Breast epithelium (tissue), 4 donors: ENCODE measurements at regions not wholly inside any gene's neighbourhood (a gene's known extent, or its start where the extent isn't known, plus 50 kb on each side); places are given as distances from the start of the nearest gene placed in this dataset.

Experiments used
- DNase-seq, 2 donors: peaks; one replicate each; pipeline ENCODE4 v3.0.0-alpha.2; 2019; ENCODE audit warnings: low spot score in 2 of 2
- H3K27ac ChIP-seq, 2 donors: fragments of 200-600 bp; sonication (generic) in 1 of 2; one replicate each; pipeline ENCODE4 v1.5.1; 2016 to 2019; ENCODE audit warnings: mild to moderate bottlenecking in 1 of 2
- H3K27me3 ChIP-seq, 2 donors: fragments of 200-600 bp; sonication (generic) in 1 of 2; one replicate each; pipeline versions ENCODE4 v1.5.1 to v1.6.0; 2017 to 2019; ENCODE audit warnings: control low read depth in 1 of 2, mild to moderate bottlenecking in 1 of 2
- H3K36me3 ChIP-seq: fragments of 200-600 bp; one replicate; pipeline ENCODE4 v1.5.1; 2019
- H3K4me1 ChIP-seq, 2 donors: fragments of 200-600 bp; sonication (generic); one replicate each; pipeline ENCODE4 v1.5.1; 2016 to 2019; ENCODE audit warnings: control low read depth in 1 of 2
- H3K4me3 ChIP-seq, 3 donors: fragments of 200-600 bp; sonication (generic); 1 replicate in 2 of 3; 2 replicates in 1 of 3; pipeline ENCODE4 v1.5.1; 2016 to 2019; ENCODE audit warnings: mild to moderate bottlenecking in 3 of 3, moderate library complexity in 2 of 3
- H3K9me3 ChIP-seq, 2 donors: fragments of 200-600 bp; sonication (generic) in 1 of 2; one replicate each; pipeline ENCODE4 v1.5.1; 2016 to 2019; ENCODE audit warnings: control low read depth in 1 of 2
- CTCF ChIP-seq, 3 donors: fragments of 450-650 bp; IDR thresholded peaks; one replicate each; pipeline ENCODE4 v1.5.1; 2016 to 2017; ENCODE audit warnings: antibody characterized with exemption in 3 of 3, mild to moderate bottlenecking in 3 of 3, moderate library complexity in 3 of 3
- POLR2A ChIP-seq: fragments of 450-650 bp; IDR thresholded peaks from one replicate; pipeline ENCODE4 v1.6.1; 2016; ENCODE audit warnings: antibody characterized with exemption, mild to moderate bottlenecking, moderate library complexity
- POLR2AphosphoS5 ChIP-seq, 3 donors: sonication (generic); formaldehyde crosslinking; IDR thresholded peaks; one replicate each; pipeline ENCODE4 v1.6.1; 2017; ENCODE audit warnings: antibody characterized with exemption in 3 of 3
- intact Hi-C: fragments of 100-400 bp; cut with DNase I; formaldehyde crosslinking; loops from one replicate; pipeline ENCODE4 v1.15.1; 2023; ENCODE audit warnings: low total_unique reads

DNA sequence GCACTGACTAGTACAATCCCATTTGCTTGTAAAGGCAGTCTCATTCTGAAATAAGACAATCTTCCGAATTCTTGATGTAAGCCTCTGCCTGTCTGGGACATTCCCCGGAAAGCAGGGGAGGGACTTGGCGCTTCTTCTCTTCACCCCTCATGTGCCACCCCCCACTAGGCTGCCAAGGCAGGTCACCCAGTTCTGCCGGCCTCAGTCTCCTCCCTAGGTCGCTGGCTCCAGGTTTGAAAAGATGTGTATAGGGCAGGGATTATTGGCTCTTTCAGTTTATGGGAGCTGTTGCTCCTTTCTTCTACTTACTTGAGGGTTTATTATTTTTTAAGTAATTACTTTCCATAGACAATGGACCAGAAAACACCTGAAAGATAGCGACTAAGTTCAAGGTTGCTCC lies 158.1 kb upstream of the RPS6KA2 start:
- intact Hi-C loops = no loop called here
- TF ChIP-seq POLR2A (no peak), CTCF (IDR thresholded peaks at IDR 0.05) (no peak), POLR2AphosphoS5 (IDR thresholded peaks at IDR 0.05) (no peak)
- H3K4me1 ChIP-seq = no peaks in the 10 kb centered on the region
- H3K36me3 ChIP-seq = no peaks in the 10 kb centered on the region
- no peak overlapping the region for H3K27ac ChIP-seq
- H3K27me3 ChIP-seq = no peaks in the 10 kb centered on the region
- no peak for DNase-seq
- no peak overlapping the region for H3K4me3 ChIP-seq
- no peaks in the 10 kb centered on the region for H3K9me3 ChIP-seq

GRCh38 chr6:166784691-166785090 lies 157.6 kb upstream of the RPS6KA2 start:
- no peak overlapping the region for H3K4me3 ChIP-seq
- intact Hi-C loops = no loop called here

GRCh38 chr6:166782520-166782919 lies 155.5 kb upstream of the RPS6KA2 start:
- Histone ChIP-seq H3K4me1 (no peaks in the 10 kb centered on the region), H3K4me3 (no peak overlapping the region), H3K36me3 (no peaks in the 10 kb centered on the region), H3K27ac (no peak overlapping the region), H3K27me3 (no peaks in the 10 kb centered on the region), H3K9me3 (no peaks in the 10 kb centered on the region)
- intact Hi-C loops = no loop called here
- DNase-seq = no peak
- TF ChIP-seq CTCF (IDR thresholded peaks at IDR 0.05) = no peak
- no peak for TF ChIP-seq POLR2AphosphoS5 (IDR thresholded peaks at IDR 0.05)

More at GRCh38 chr6:166784691-166785090, 157.6 kb upstream of the RPS6KA2 start:
- H3K9me3 ChIP-seq = no peaks in the 10 kb centered on the region
- TF ChIP-seq CTCF (IDR thresholded peaks at IDR 0.05) = no peak
- TF ChIP-seq POLR2A = no peak
- no peak for TF ChIP-seq POLR2AphosphoS5 (IDR thresholded peaks at IDR 0.05)
- no peak for DNase-seq
- no peaks in the 10 kb centered on the region for H3K4me1 ChIP-seq
- H3K27me3 ChIP-seq = no peaks in the 10 kb centered on the region
- no peak overlapping the region for H3K27ac ChIP-seq
- H3K36me3 ChIP-seq = no peaks in the 10 kb centered on the region

GRCh38 chr6:166781331-166781730 lies 154.3 kb upstream of the RPS6KA2 start:
- no peaks in the 10 kb centered on the region for H3K9me3 ChIP-seq
- intact Hi-C loops = no loop called here
- no peak for DNase-seq
- no peak for TF ChIP-seq POLR2A
- TF ChIP-seq POLR2AphosphoS5 (IDR thresholded peaks at IDR 0.05) = no peak
- TF ChIP-seq CTCF (IDR thresholded peaks at IDR 0.05) = no peak
- no peaks in the 10 kb centered on the region for H3K36me3 ChIP-seq
- H3K27me3 ChIP-seq = no peaks in the 10 kb centered on the region
- H3K4me1 ChIP-seq = no peaks in the 10 kb centered on the region
- H3K27ac ChIP-seq = no peak overlapping the region
- no peak overlapping the region for H3K4me3 ChIP-seq

DNA sequence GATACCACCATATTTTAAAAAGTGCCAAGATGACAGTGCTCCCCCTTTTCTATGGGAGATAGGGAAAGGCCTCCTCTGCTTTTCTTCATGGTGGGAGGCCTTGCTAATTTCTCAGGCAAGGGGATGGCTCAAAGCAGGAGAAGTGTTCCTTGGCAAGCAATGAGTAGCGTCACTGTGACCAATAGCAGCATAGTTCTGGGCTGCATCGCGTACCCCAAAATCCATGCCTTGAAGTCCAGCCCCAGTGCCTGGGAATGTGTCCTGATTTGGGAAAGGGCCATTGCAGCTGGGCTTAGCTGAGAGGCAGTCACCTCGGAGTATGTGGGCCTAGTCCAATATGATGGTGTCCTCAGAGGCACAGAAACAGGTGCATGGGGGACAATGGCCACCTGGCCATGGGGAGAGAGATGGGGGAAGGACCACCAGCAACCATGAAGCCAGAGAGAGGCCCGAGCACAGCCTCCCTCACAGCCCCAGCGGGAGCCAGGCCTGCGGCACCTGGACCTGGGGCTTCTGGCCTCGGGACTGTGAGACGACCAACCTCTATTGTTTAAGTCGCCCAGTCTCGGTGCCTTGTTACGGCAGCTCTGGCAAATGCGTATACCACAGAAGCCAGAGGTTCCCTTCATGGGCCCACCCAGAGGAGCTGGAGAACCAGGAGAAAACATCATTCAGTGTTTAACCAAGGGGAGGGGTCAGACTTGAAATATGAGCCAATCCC lies 153.1 kb upstream of the RPS6KA2 start:
- Histone ChIP-seq H3K36me3 (no peaks in the 10 kb centered on the region), H3K27ac (no peak overlapping the region), H3K9me3 (no peaks in the 10 kb centered on the region), H3K27me3 (no peaks in the 10 kb centered on the region), H3K4me1 (no peaks in the 10 kb centered on the region), H3K4me3 (no peak overlapping the region)
- DNase-seq = no peak
- intact Hi-C loops = no loop called here
- TF ChIP-seq POLR2AphosphoS5 (IDR thresholded peaks at IDR 0.05) = no peak
- no peak for TF ChIP-seq CTCF (IDR thresholded peaks at IDR 0.05)
- no peak for TF ChIP-seq POLR2A
